PFSK-1 (cell line): ENCODE measurements at regions not wholly inside any gene's neighbourhood (a gene's known extent, or its start where the extent isn't known, plus 50 kb on each side); places are given as distances from the start of the nearest gene placed in this dataset.

ENCODE experiments used
- FOXP2 ChIP-seq: optimal IDR thresholded peaks from 2 replicates; pipeline ENCODE3; 2011; ENCODE audit warnings: borderline replicate concordance, control low read depth, inconsistent platforms; ENCODE audit not compliant: insufficient read depth; ENCODE audit errors: extremely low read length, extremely low read depth
- POLR2AphosphoS5 ChIP-seq: IDR thresholded peaks from 2 replicates; pipeline ENCODE4 v1.6.1; 2012; ENCODE audit warnings: low read depth, mild to moderate bottlenecking, control low read depth, low read length, moderate library complexity
- SIN3A ChIP-seq: IDR thresholded peaks from 2 replicates; pipeline ENCODE4 v1.6.1; 2012; ENCODE audit warnings: mild to moderate bottlenecking, low read length, moderate library complexity, borderline replicate concordance; ENCODE audit not compliant: insufficient read depth
- TAF1 ChIP-seq: IDR thresholded peaks from 2 replicates; pipeline ENCODE4 v1.6.1; 2012; ENCODE audit warnings: low read length, control low read depth, borderline replicate concordance; ENCODE audit not compliant: insufficient read depth
- TF ChIP-seq, protein P1 (sequence below), 2 experiments: IDR thresholded peaks; 2 replicates each; pipeline versions ENCODE4 v1.6.1 to v1.8.0; 2011 to 2012; ENCODE audit warnings: low read depth in 2 of 2, low read length in 2 of 2, control low read depth in 1 of 2, inconsistent platforms in 1 of 2, mild to moderate bottlenecking in 1 of 2, moderate library complexity in 1 of 2; ENCODE audit not compliant: insufficient read depth in 1 of 2

DNA sequence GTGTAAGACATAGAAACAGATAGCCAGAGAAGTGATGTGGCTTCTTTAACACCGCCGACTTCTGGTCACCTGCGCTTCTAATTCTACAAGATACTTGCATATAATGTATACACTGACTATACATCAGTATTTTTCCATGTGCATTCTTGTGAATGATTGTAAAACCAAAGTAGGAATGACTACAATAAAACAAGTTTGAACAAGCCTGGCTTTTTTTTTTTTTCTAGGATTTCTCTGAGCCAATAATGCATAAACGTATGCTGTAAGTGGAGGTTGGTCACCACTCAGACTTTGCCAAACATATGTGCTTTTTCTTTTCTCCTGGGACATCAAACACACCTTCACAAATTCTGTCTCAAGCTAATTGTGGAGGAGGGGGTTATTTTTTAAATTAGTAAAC is 237.8 kb upstream of the KIRREL3 start:
- TF ChIP-seq POLR2AphosphoS5 (no peak), SIN3A (no peak), TAF1 (no peak), FOXP2 (no peak)
- TF ChIP-seq, protein P1, sequence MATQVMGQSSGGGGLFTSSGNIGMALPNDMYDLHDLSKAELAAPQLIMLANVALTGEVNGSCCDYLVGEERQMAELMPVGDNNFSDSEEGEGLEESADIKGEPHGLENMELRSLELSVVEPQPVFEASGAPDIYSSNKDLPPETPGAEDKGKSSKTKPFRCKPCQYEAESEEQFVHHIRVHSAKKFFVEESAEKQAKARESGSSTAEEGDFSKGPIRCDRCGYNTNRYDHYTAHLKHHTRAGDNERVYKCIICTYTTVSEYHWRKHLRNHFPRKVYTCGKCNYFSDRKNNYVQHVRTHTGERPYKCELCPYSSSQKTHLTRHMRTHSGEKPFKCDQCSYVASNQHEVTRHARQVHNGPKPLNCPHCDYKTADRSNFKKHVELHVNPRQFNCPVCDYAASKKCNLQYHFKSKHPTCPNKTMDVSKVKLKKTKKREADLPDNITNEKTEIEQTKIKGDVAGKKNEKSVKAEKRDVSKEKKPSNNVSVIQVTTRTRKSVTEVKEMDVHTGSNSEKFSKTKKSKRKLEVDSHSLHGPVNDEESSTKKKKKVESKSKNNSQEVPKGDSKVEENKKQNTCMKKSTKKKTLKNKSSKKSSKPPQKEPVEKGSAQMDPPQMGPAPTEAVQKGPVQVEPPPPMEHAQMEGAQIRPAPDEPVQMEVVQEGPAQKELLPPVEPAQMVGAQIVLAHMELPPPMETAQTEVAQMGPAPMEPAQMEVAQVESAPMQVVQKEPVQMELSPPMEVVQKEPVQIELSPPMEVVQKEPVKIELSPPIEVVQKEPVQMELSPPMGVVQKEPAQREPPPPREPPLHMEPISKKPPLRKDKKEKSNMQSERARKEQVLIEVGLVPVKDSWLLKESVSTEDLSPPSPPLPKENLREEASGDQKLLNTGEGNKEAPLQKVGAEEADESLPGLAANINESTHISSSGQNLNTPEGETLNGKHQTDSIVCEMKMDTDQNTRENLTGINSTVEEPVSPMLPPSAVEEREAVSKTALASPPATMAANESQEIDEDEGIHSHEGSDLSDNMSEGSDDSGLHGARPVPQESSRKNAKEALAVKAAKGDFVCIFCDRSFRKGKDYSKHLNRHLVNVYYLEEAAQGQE (IDR thresholded peaks at IDR 0.05; ENCODE audit: insufficient read depth in 1 of 2, low read depth in 2 of 2, low read length in 2 of 2) = no peak

DNA sequence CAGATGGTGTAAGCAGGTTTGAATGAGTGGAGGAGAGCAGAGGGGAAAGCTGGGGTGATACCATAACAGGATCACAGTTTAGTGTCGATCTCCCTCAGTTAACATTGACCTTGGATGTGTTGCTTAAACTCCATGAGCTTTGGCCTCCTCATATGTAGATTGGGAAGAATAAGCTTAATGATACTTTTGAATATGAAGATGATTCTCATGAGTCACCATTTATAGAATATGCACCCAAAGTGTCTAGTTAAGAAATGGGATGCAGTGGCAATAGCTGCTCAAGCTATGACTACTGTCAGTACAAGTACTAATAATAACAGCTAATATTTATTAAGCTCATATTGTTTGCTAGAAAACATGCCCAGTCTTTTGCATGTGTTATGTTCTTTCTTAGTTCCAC is 236.2 kb upstream of the KIRREL3 start:
- TF ChIP-seq TAF1 (no peak), FOXP2 (no peak), SIN3A (no peak), POLR2AphosphoS5 (no peak)
- TF ChIP-seq, protein P1 (IDR thresholded peaks at IDR 0.05; ENCODE audit: insufficient read depth in 1 of 2, low read depth in 2 of 2, low read length in 2 of 2) = no peak

GRCh38 chr11:127233998-127234397 is 233.4 kb upstream of the KIRREL3 start:
- TF ChIP-seq, protein P1 (IDR thresholded peaks at IDR 0.05; ENCODE audit: insufficient read depth in 1 of 2, low read depth in 2 of 2, low read length in 2 of 2) = no peak
- TF ChIP-seq SIN3A (no peak), TAF1 (no peak), POLR2AphosphoS5 (no peak), FOXP2 (no peak)

DNA sequence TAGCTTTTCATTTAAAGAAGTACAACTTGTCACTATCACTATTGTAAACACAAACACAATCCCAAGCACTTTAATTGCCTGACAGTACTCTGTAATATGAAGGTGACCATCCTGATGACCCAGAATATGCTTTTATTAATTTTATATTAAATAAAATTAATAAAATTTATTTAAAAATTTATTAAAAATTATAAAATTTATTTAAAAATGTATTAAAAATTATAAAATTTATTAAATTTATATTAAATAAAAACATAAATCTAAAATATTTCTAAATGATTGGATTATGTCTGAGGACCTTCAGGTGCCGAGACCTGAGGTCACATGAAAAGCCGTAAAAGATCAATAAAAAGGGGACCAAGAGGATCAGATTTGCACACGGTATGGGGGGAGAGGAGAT is 229.8 kb upstream of the KIRREL3 start:
- TF ChIP-seq FOXP2 (no peak), TAF1 (no peak), SIN3A (no peak), POLR2AphosphoS5 (no peak)
- TF ChIP-seq, protein P1 (IDR thresholded peaks at IDR 0.05; ENCODE audit: insufficient read depth in 1 of 2, low read depth in 2 of 2, low read length in 2 of 2) = no peak

GRCh38 chr11:127226949-127227348 is 226.4 kb upstream of the KIRREL3 start:
- TF ChIP-seq, protein P1 (IDR thresholded peaks at IDR 0.05; ENCODE audit: insufficient read depth in 1 of 2, low read depth in 2 of 2, low read length in 2 of 2) = no peak
- no peak for TF ChIP-seq SIN3A
- no peak for TF ChIP-seq POLR2AphosphoS5
- TF ChIP-seq FOXP2 = no peak
- no peak for TF ChIP-seq TAF1
